ENCODE measurements at regions not wholly inside any gene's neighbourhood (a gene's known extent, or its start where the extent isn't known, plus 50 kb on each side); places are given as distances from the start of the nearest gene placed in this dataset.

DNA sequence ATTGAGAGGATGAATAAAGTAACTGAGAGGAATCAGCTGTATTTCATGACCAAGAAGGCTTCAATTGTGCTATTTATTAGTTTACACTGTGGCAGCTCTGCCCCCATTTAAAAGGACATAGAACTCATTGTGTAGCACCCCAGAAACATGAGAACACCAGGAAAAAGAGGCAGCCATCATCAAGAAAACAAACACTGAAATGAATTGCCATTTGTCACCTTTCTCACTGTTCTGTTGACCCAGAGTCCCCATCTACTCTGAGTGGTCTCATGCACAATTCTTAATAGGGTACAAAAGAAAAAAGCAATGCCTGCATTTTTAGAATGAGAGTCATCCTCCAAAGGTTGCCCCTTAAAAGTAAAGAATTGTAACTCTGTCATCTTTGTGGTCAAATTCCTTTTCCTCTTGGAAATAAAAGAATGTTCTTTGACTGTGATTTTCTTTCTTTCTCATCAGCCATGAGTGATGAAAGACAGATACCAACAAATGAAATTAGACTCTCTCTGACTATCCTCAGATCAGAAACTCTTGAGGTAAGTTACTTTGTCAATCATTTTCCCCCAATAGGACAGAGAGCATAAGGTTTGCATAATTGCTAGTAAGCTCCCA, 1941.9 kb upstream of the PIK3C3 start:
- no peak for DNase-seq

DNA sequence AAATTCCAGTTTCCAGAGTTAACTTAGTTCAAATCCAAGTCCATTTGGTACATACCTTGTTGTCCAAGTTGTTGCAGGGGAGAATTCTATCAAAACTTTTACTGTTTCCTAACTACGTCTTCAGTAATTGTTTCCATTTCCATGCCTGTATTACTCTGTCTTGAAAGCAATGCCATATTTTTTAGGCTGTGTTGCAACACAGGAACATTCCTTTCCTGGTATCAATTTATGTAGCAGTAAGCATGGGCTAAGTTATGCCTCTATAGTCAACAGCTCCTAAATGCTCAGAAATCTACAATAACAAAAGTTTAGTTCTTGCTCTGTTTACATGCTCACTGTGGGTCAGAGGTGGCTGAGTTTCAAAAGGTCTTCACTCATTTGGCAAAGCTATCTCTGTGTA, 1943.8 kb upstream of the PIK3C3 start:
- no peak for DNase-seq

DNA sequence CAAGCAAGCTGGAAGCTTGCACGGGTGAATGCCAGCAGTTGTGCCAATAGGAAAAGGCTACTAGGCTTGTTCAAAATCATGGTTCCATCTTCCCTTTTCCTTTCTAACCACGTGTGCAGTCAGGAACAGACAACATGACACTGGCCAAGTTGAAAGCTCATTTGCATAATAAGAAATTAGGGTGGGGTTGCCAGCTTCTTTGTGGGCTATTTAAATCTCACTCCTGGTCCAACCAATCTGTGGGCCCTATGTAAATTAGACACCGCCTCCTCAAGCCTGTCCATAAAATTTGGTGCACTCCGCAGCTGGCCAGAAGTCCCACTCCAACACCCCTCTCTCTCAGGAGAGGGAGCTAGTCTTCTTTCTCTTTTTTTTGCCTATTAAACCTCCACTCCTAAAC, 1948.4 kb upstream of the PIK3C3 start:
- no peak for DNase-seq

DNA sequence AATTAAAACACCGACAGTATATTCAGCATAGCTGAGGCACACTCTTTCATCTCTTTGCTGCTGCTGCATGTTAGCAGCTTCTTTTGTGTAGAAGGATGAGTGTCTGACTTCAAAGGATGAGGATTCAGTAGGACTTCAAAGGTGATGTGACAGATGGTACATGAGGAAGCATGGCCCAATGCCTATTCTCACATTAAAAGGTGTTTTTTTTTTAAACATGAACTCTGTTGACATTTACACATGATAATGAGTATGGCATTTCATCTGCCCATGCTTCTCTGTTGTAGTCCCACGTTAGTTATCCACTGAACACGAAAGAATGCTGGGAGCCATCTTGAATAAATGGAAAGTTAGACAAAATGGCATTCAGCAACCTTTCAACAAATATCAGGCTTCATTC, 1950.8 kb upstream of the PIK3C3 start:
- DNase-seq = peak; percentile 87

DNA sequence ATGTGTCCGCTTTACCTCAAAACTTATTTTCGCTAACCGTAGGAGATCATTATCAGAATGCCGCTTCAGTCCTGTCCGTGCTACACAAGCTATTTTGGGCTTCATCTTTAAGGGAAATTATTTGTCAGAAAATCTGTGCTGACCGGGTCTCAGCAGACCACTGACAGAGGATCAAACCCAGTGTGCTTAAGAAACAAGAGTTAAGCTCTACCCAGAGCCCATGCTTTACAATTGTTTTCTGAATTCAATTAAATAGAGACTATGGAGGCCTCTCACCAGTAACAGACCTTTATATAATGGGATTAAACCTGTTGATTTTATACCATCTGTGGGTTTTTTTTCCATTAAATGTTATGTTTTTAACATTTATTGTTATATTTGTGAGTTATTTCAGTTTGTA, 1956.7 kb upstream of the PIK3C3 start:
- no peak for DNase-seq

DNA sequence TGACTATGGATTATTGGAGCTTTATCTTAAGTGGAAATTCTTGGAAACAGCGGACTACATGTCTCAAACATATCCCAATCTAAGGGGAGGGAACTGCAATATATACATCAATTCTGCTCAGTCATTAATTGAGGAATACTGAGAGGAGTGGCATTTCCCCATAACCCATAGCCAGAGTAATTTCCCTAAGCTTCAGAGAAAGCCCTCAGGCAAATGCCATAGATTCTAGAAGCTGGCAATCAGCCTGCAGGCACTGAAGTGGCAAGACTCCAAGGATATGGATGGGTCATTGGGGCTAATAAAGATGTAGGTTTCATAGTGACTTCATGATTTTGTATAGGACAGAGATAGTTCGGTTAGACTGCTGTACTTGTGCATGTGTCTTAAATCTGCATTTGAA, 1960.5 kb upstream of the PIK3C3 start:
- DNase-seq = no peak

DNA sequence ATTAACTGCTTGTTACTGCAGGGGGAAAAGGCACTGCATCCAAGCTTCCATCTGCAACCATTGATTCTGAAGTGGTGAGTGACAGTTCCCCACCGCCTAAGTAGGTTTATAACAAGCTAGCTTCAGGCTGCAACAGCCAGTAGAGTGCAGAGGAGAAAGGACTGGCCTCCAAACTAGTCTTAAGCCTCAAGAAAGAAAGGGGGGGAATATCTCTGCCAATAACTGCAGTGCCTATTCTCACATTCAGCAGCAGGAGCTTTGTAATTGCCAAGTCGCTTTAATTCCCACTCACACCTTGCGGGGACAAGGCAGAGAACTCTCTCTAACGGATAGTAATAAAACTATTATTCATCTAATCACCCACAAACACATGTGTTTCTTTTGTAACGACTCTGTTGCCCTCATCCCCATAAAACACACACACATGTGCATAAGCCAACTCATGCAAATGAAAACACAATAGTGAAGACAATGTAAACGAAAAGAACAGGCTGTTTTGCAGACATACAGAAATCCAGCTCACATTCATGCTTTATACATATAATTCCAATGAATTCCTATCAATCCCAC, 1963.3 kb upstream of the PIK3C3 start:
- no peak for DNase-seq

DNA sequence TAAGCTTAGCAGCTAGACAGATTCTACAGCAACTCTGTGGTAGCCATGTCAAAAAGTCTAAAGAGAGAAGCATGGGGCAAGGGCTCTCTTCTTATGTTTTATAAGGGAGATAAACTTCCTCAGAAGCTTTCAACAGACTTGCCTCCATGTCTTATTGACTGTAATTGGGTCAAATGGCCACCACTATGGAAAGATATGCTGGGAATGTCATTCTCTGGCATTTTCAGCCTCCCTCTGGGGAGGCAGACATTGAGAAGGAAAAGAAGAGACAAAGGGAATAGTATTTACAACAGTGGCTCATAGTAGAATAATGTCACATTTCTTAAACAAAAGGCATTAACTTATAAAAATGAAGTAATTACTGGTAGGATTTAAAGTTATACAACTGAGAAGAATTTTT, 1964.5 kb upstream of the PIK3C3 start:
- DNase-seq = no peak

DNA sequence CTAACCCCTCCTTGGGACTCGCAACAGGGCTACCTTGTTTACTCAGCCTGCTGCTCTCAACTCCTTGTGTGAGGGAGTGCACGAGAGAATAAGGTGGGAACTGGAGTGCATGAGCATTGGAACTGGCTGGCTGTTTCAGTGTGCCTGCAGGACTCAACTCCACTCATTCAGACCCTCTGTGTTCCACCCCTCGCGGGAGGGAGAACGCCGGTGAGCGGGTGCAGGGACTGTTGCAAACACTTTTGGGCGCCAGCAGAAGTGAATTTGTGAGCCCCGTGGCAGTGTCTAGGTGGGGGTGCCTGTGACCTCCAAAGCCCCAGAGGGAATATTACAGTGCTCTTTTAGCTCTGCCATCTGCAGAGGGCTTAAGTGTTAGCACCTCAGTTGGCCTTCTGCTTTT, 1978.3 kb upstream of the PIK3C3 start:
- DNase-seq = no peak

DNA sequence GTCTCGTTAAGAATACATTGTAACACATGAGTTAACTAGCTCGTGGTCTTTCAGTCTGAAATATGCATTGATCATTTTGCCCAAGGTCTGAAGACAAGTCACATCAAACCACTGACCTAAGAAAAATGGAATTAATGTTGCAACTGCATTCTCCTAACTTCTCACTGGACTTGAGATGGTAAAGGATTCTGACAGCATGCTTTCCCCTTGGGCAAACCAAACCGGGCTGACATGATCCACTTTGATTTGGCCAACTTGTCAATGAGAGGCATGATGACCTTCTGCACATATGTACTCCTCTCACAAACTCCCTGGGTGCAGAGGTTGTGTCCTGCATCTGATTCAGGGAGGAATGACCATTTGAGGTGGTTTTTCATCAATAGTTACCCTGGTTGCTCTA, 1982.5 kb upstream of the PIK3C3 start:
- DNase-seq = no peak

DNA sequence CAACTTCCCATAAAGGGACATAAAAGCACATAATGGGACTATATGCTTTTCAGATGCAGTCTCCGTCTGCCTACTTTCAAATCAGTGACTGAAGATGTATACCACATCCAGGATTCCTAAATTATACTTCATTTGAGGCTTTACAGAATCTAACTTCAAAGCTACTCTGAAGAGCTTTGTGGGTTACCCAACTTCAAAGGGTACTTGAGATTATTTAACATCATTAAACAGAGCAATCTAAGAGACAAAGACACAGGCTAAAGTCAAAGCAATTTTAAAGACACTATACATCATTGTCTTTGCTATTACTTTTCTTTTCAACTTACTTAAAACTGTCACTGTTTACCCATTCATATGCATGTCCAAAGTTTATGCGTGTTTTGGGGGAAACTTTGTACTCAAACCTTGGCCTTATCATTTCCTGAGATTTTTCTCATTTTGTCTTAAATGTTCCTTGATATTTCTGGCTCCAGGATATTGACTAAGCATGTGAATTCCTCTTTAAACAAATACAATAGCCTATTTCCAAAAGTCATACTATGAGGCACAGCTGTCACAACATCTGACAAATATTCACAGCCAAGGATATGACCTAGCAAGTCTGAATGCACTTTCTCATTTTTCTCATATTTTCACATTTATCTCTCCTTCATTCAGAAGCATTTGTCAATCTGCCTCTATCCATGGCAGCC, 1985.1 kb upstream of the PIK3C3 start:
- DNase-seq = no peak

DNA sequence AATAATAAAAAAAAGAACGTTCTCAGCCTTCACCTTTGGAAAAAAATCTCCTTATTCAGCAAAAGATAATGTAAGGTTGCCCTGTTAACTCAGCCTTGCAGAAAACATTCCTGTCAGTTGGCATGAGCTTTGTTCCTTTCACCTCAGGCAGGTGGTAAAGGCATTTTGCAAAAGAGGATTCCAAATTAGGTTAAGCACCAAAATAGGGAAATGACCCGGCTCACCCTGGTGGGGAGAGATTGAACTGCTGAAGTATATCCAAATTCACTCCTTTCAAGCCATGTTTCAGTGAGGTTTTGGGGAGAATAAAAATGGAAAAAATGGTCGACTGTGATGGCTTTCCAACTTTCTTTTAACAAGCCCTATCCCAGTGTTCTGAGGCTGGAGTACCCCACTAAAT, 1988.8 kb upstream of the PIK3C3 start:
- peak; percentile 22 for DNase-seq

DNA sequence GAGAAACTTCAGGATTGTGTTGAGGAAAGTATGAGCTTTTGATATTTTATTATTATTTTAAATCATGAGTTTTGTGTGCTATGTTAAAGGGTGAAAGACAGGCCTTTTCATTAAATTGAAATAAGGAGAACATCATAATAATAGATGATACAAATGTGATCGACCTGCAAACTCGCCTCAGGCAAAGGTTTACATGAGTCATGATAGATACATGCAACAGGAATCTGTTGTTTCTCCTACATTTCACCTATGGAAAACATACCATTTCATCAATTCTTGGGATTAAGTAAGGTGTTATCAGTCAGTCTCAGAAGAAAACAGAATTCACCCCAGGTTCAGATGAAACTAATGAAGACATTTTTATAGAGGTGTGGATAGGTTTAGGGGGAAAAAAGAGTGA, 1992.5 kb upstream of the PIK3C3 start:
- no peak for DNase-seq

DNA sequence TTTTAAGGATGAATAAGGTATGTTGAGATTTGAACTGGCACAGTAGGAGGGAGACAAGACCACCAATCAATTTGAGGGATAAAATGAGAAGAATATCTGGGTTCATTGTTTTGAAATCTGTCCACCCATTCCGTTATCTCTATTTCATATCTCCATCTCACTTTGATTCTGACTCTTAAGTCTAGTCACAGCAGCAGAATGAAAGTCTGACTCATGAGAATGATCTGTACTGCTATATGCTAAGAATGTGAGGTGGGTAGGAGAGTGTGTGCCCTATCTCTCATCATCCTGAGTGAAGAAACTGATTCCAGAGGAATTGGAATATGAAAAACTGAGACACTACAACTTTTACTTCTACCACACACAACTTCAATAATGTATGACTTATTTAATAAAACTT, 1994.5 kb upstream of the PIK3C3 start:
- no peak for DNase-seq

DNA sequence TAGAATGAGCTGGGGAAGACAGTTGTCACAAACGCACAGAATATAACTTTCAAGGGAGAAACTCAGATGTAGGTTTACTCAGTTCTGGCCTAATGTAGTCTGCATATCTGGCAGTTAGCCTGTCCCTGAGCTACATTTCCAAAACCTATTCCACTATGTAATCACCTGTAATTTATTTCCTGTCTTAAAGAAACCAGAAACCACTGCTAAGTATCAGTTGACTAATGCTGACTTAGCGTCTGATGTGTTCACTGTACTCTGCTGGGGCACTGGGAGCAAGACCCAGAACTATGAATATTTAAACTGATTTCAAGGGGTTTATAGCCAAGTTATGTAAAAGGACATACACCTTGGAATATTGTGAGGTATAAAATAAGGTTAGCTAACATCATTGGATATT, 1995.2 kb upstream of the PIK3C3 start:
- no peak for DNase-seq

DNA sequence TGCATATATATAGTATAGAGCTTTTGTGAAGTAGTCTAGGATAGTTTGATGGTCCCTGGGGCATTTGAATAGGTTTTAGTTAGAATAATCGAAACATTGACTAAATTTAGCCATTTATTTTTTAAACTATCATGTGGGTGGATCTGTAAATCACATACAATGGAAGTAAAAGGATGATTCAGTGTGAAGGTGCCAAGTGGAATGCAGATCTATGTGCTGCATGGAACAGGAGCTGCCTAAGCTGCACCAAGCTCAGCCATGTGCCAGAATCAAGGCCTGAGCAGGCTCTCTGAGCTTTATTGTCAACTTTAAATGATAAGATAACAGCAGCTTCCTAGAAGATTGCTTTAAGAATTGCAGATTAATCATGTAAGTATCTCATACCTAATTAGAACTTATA, 1996.2 kb upstream of the PIK3C3 start:
- DNase-seq = no peak

DNA sequence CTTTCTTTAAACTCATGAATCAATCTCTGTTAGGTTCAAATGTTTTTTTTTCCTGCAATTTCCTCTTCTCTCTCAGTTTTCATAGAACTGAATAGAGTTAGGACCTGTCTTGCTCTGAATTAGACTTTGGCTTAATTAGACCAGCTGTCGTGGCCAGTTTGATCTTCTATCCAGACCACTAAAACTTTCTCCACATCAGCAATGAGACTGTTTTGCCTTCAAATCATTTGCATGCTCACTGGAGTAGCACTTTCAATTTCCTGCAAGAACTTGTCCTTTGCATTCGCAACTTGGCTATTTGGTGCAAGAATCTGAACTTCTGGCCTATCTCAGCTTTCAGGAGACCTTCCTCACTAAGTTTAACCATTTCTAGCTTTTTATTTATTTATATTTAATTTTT, 2002.2 kb upstream of the PIK3C3 start:
- no peak for DNase-seq

DNA sequence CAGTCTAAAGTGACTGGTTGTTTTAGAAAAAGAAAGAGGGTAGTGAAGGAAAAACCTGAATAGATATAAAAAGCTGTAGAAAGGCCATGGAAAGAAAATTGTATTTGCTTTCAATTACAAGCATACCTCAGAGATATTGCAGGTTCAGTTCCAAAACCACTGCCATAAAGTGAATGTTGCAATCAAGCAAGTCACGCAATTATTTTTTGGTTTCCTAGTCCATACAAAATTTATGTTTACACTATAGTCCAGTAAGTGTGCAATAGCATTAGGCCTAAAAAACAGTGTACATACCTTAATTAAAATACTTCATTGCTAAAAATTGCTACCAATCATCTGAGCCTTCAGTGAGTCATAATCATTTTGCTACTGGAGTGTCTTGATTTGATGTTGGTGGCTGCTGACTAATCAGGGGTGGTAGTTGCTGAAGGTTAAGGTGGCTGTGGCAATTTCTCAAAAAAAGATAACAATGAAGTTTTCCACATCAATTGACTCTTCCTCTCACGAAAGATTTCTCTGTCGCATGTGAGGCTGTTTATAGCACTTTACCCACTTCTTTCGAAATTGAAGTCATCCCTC, 2003.8 kb upstream of the PIK3C3 start:
- DNase-seq = no peak

DNA sequence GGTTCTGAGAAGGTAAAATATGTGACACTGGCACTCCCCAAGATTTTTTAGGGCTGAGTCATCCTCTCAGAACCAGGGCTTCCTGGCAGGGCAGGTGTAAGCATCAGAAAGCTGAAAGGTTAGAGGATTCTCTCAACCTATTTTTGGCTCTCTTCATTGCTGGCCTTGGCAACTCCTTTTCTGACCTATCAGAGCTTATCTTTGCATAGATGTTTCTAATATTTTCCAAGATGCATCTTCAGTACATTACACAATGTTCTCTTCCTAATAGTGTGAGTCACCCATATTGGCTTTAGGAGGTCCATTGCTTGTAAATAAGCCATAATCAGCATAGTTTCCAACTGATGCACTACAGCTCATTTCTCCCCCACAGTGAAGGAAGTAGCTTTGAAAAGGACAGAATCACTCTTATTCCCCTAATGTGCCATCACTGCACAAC, 2008.4 kb upstream of the PIK3C3 start:
- peak; percentile 78 for DNase-seq

DNA sequence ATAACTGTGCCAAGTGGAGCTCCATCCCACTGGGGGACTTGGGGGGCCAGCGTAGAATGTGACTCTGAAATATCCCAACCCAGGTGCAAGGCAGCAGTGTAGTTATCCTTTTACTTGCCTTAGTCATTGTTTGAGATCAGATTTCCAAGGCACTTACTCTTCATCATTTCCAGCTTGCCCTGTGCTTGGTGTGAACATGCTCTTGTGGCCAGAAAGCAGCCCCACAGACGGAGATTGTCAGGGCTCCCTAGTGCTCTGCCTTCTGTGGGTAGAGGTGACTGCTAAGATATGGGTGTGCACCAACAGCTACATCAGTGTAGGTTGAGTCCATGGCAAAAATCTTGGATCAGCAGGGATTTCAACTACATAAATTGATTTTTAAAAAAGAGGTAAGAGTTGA, 2010.0 kb upstream of the PIK3C3 start:
- DNase-seq = peak; percentile 23

DNA sequence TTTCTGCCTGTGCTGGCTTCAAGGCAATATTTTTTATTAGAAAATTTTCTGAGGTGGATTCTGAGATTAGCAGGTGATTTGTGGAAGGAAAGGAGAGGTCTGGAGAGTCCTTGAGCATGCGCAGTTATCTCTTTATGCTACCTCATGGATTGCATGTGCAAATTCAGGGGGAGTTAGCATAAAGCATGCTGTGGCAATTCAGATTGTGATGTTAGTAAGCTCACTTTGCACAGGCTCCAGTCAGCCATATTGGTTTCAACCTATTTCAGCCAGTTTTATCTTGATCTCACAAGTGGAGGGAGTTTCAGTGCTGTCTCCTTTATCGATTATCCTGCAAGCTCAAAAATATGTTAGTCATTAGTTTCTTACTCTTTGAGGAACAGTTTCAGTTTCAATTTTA, 2012.3 kb upstream of the PIK3C3 start:
- DNase-seq = no peak

DNA sequence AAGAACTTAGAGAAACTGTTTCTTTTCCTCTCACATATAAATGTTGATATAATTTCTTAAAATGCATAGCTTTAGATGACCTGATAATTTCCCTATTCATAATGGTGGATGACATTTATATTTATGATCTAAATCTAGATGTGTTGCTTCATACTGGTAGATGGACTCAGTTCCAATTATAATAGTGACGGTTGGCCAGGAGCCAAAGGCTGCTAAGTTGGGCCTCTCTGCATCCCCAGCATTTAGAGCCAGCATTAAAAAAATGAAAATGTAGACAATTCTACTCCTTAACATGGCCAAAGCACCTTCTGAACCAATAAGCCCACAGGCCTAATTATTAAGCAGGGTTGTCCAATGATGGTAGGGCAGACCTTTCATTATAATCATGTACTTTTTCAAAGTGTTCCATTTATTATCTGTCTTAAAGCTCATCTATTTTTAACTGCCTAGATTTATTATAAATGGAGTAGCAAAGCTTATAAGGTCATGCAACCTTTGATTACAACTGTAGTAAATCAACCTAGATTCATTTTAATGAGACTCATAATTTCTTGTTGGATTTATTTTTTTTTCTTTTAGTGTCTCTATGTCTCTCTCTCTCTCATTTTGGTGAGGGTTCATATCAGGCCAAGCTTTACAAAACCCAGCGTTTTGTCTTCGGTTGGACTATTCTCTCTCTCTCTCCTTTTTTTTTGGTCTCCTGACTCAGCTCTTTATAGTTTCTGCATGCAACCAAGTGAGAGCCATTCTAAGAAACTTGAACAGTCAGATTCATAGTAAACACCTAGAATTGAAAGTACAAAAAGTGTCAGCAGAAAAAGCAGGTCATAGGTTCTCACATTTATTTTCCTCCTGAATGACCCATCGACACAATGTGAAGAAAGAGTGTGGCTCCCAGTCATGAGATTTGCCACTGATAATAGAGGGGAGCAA, 2016.1 kb upstream of the PIK3C3 start:
- no peak for DNase-seq

DNA sequence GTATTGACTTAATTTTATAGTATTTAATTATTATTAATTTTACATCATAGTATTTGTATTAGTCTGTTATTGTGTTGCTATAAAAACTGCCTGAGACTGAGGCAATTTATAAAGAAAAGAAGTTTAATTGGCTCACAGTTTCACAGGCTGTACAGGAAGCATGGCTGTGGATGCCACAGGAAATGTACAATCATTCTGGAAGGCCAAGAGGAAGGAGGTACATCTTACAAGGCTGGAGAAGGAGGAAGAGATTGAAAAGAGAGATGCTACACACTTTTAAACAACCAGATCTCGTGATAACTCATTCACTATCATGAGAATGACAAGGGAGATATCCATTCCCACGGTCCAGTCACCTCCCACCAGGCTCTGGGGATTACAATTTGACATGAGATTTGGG, 2019.4 kb upstream of the PIK3C3 start:
- no peak for DNase-seq

All from DMS53 (cell line).